GM19452 (cell line): ENCODE measurements at regions not wholly inside any gene's neighbourhood (a gene's known extent, or its start where the extent isn't known, plus 50 kb on each side); places are given as distances from the start of the nearest gene placed in this dataset.
"Not testable (repeated sequence)": the region's sequence is repeated elsewhere in the genome, so short reads cannot be mapped to it uniquely, and the experiment has no call there.

Source experiments
- ATAC-seq: cut with Tn5 transposase; IDR thresholded peaks from one replicate; pipeline ENCODE4 v1.9.1; 2021; ENCODE audit not compliant: unreplicated experiment

DNA sequence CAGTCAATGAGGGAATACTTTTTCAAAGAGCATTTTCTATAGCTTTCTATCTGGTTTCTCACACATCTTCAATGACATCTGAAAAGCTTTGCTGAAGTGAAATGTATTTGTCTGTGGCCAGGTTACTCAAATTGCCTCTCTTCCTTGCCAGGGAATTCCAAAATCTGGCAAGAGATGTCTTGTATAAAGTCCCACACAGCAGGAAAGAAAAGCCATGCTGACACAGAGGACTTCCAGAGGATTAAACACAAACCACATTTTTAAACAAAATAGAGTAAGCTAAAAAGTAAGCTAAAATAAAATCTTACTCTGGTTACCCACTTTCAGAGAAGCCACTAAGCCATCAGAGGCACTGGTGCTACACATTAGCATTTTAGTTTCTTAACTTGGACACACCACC, 93.1 kb upstream of the BCAR3 start:
- no peak for ATAC-seq

DNA sequence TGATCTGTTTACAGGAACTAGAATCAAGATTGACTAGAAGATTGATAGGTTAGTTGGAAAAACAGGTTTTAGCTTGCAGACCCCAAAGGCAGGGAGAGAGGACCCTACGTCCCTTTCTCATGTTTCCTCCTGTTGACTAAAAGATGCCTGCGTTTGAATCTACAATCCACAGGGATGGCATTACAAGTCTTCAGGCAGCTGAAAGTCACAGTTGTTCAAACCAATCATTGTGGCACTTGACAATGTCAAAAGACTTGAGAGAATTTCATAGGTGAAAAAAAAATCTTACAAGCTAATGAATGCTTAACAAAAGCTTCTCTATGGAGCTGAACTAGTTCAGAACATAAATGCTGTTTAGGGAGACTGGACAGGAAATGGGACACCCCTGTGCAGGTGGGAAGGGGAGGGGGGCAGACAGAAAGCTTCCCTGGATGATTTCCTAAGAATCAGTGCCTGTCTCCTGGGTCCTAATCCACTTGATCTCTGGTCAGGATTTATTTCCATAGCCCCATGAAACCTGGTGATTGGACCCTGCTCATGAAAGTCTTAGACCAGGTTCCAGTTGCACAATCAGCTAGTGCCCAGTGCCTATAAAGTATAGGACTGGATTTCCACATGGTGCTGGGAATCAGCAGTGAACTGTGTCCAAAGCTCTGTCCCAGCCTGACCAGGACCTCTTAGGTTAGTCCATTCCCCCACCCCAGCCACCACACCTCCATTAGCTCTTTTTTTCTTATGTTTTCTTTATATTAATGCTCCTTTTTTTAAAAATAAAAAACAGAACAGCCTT, 91.6 kb upstream of the BCAR3 start:
- no peak for ATAC-seq

DNA sequence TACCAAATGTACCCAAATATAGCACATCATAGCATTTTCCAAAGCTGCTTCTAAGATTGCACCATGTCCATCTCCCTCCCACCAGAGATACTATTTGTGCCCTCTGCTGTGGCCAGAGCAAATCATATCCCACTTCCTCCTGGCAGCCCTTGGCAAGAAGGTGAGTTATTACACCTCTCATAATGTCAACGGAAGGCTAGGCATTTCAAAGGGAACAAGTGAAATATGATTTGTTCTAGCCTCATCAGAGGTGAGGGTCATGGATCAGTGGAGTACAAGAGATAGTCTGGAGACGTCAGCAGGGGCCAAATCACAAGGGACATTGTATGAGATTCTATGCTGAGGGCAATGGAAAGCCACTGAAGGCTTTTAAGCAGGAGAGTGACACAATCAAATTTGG, 90.2 kb upstream of the BCAR3 start:
- no peak for ATAC-seq

- ATAC-seq: no peak
Observed at GRCh38 chr1:93770640-93771039, 89.0 kb upstream of the BCAR3 start.

DNA sequence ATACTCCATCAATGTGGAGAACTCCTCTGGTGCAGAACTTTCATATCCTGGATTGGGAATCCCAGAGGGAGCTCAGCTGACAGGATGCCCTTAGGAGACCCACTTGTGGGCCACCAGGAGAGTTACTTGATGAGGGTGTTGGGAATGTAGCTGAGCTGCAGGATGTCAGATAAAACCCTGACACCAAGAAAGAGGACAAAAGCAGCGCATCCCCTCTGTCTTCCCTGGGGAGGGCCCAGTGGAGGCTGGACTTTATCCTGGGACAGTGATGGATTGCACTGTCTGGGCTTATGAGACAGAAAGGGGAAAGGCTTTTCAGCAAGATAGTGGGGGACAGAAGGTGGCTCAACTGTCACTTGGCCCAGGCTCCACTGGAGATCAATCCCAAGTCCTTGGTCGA, 88.1 kb upstream of the BCAR3 start:
- no peak for ATAC-seq

DNA sequence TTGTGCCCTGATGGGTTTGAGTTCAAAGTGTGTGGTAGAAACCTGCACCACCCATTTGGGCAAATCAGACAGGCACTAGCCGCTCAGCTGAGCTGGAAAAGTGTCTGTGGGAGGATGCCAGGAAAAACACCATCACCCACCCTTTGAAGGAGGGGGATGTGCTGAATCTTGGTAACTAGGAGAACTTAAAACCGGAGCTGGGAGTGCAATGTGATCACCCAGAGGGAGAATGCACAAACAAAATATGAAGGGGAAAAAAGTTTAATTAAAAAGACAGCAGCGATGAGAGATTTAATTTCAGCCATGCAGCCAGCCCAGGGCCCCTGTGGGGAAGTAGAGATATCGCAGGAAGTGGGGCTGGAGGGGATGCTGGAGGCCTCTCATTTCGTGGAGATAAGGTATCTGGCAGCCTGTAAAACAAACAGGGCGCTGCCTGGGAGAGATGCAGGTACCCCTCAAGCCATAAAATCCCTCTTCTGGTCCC, 86.8 kb upstream of the BCAR3 start:
- ATAC-seq: no peak

DNA sequence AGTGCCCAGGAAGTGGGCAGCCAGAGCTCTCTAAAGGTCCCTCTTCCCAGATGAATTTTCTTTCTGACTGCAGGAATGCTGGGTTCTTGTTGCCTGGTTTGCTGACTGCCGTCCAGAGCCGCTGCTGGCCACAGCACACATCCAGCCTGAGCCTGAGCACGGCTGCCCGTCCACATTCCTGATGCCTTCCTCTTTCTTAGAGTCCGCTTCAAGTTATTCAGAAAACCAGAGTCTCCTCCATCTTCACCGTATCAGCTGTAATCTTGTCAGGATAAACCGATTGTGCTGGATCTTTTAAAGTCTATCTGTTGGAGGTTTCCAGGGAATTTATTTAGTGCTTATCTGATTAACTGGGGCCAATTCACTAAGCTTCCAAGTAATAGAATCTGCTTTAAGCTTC, 84.8 kb upstream of the BCAR3 start:
- ATAC-seq: no peak

DNA sequence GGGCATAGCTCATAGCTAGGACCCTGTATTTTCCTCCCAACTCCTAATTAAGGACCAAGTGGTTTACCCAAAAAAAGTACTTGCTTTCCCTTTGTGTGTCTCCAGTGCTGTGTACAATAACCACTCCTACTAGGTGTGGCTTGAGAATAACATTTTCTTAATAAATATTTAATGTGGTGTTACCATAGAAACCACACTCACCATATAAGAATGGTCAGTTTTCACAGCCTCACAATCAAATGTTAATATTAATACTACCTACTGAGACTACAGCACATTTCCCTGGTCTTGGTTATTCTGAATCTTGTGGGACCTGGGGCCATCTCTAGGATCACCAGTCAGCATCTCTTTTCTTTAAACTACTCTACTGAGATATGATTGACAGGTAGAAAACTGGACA, 83.5 kb upstream of the BCAR3 start:
- no peak for ATAC-seq

- no peak for ATAC-seq
Observed at GRCh38 chr1:93764366-93764750, 82.7 kb upstream of the BCAR3 start.

DNA sequence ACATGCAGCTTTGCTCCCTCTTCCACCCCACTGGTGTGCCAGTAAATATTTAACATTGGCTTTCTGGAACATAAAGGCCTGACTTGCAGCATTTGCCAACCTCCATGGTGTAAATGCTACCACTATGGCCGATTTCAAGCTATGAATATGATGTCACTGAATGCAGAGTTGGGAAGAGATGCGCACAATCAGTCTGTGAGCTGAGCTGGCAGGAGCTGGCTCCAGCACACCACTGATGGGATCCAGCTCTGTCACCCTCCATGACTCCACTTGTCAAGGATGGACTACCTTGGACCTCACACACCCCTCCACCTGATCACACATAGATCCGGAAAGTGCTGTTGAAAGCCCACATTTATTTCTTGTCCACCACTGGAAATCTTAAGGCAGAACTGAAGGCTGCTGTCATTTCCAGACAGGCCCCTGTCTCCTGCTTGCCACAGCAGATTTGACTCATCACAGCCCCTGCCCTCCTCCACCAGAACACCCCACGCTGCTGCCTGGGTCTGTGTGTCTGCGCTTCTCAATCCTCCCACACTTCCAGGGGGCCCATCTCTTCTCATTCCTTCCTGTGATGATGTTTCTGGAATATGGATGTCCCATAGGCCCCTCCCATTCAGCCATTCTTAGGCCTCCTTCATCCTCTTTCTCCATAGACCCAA, 82.2 kb upstream of the BCAR3 start:
- ATAC-seq: no peak

GRCh38 chr1:93758842-93759515, 77.3 kb upstream of the BCAR3 start:
- no peak for ATAC-seq

DNA sequence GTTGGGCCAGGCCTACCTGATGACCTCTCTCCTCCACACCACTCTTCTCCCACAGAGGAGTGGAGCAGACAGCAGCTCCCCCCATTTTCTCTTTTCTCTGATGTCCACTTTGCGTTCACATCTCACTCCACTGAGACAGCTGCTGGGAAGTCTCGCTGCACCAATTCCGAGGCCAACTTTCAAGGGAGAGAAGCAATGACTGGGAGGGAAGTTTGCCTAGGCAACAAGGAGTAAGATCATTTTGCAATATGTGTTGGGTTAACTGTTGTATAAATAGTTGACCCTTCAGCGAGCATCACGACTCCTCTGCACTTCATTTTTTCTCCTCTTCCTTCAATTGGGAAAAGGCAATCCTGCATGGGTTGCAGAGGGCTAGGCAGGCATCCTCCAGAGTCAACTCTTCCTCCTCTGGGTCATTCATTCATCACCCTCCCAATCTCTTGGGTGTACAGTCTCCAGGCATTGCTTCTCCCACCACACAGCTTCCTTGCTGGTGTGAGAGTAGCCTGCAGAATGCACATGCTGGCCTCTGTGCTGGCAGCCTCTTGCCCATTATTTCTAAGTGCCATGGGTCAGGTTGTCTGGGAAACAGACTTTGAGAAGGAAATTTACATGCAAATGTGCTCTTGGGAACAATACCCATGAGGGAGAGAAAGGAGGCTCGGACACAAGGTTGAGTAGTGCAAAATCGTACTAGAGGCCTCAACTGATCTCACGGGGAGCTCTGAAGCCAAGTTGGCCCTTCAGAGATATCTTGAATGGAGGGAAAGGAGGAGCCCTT, 75.8 kb upstream of the BCAR3 start:
- ATAC-seq: no peak

DNA sequence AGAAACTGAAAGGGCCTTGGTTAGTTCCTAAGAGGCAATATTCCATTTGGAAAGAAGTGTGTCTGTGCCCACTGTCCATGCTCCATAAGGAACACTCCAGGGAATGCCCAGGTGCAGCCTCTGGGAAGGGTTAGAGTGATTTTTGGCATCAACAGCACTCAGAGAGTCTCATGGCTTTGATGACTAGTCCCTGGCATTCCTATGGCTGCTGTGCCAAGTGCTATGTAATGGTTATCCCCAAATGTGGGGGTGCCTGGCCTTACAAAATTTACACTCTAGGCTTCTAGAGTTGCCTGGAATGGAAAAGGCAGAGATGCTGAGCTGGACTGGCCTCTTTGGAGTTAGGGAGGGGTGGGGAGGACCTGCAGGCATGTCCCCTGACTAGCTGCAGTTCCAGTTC, 75.0 kb upstream of the BCAR3 start:
- ATAC-seq: no peak

- not testable (repeated sequence) for ATAC-seq
Observed at GRCh38 chr1:93755251-93755715, 73.6 kb upstream of the BCAR3 start.

- ATAC-seq: no peak
Observed at GRCh38 chr1:93753791-93754763, 72.4 kb upstream of the BCAR3 start.

DNA sequence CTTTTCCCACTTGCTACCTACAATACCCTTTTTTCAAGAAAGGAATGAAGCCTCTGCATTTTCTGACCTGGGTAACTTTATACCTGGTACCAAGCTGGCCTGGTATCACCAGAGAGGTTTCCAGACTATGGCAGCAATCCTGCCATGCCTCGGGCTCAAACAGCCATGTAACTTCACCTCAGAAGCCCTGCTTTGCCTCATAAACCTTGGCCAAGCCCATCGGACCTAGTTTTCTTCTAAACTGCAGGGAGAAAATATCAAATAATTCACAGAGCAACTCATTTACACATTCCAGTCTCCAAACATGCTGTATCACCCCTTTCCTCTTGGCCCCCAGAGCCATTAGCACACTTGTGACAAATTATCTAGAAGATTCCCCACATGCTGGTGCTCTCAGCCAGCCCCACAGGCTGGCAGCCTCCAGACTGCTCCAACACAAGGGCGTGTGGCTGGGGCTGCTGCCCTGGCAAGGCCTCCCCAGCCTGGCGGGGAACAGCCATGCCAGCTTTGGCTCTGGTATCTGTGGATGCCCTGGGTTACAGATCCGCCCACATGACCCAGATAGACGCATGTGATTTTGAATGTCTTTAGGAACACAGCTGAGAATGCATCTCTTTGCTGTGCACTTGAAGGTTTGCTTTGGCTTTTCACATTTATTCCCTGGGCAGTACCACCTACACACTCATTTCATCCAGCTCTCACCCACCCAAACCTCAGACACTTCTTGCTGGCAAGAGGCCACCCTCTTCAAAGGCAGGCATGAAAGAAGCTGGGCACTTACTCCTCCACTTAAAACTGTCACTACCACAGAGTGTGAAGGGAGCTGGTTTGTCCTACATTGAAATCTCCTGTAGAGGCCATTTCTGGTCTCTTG, 70.0 kb upstream of the BCAR3 start:
- no peak for ATAC-seq

- no peak for ATAC-seq
Observed at GRCh38 chr1:93750955-93751354, 69.3 kb upstream of the BCAR3 start.

- ATAC-seq: no peak
Observed at GRCh38 chr1:93749894-93750301, 68.3 kb upstream of the BCAR3 start.

DNA sequence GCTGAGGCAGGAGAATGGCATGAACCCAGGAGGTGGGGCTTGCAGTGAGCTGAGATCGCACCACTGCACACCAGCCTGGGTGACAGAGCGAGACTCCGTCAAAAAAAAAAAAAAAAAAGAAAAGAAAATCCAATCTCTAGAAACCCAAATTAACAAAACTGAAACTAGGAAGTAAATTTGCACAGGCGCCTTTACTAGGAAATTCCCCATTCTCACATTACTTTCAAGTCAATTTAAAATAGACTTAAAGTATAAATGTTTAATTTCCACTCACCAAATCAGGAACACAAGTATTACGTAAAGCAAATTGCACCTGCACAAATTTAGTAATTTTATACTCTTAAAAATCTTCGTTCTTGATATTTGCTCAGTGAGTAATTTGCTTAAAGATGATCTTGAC, 67.8 kb upstream of the BCAR3 start:
- no peak for ATAC-seq
